Inferior parietal cortex (tissue), 1 donor: ENCODE measurements at regions not wholly inside any gene's neighbourhood (a gene's known extent, or its start where the extent isn't known, plus 50 kb on each side); places are given as distances from the start of the nearest gene placed in this dataset.

Experiments used
- DNase-seq: peaks from one replicate; pipeline ENCODE4 v3.0.0-alpha.2; 2016; ENCODE audit errors: extremely low spot score

- no peak for DNase-seq
Measured at GRCh38 chr10:3413937-3414666, 241.5 kb upstream of the PITRM1 start.

GRCh38 chr10:3412646-3413045, 240.1 kb upstream of the PITRM1 start:
- no peak for DNase-seq

GRCh38 chr10:3412071-3412582, 239.5 kb upstream of the PITRM1 start:
- no peak for DNase-seq

DNA sequence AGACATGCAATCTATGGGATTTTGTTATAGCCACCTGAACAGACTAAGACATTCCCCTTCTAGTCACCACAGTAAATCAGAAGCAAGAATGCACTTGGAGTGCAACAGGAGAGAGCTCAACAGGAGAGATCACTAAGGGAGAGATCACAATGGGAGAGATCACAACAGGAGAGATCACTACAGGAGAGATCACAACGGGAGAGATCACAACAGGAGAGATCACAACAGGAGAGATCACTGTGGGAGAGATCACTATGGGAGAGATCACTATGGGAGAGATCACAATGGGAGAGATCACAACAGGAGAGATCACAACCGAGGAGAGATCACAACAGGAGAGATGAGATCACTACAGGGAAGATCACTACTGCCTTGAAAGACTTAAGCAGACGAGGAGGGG, 238.5 kb upstream of the PITRM1 start:
- DNase-seq, result no peak

GRCh38 chr10:3409928-3410327, 237.3 kb upstream of the PITRM1 start:
- no peak for DNase-seq

DNA sequence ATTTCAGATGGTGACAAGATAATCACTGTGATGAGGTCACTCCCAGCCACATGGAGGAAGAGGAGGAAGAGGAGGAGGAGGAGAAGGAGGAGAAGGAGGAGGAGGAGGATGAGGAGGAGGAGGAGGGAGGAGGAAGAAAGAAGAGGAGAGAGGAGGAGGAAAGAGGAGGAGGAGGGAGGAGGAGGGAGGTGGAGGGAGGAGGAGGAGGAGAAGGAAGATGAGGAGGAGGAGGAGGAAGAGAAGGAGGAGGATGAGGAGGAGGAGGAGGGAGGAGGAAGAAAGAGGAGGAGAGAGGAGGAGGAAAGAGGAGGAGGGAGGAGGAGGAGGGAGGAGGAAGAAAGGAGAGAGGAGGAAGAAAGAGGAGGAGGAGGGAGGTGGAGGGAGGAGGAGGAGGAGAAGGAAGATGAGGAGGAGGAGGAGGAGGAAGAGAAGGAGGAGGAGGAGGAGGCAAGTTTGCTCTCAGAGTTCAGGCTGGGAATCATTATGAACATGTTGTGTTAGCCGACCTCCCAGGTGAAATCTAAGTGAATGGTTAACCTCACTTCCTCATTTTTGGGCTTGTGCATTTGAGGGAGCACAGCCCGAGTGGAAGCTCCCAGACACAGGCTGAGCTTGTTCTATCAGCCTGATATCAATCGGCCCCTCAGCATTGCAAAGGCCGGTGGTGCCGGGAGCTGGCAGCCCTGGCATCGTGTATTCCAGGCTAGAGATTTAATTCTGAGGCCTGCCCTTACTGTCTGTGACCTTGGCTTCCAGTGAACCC, 236.2 kb upstream of the PITRM1 start:
- no peak for DNase-seq

GRCh38 chr10:3407208-3407607, 234.6 kb upstream of the PITRM1 start:
- DNase-seq, result no peak

DNA sequence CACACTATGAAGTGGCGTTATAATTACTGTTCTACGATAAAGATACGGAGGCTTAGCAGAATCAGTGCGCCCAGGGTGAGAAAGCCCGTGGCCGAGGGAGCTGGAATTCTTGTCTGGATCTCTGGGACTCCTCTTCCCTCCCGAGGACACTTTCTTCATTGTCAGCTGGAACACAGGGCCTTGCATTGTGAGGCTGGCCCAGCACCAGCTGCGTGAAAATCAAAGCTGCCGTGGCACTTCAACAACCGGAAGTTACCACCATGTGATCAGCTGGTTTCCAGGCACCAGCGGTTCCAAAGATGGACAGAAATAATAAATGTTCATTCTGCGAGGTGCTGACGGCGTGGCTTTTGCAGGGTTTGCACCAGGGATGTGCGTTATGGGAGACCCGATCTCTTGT, 234.0 kb upstream of the PITRM1 start:
- peak; percentile 53 for DNase-seq

- DNase-seq, result no peak
Measured at GRCh38 chr10:3404381-3404780, 231.8 kb upstream of the PITRM1 start.

GRCh38 chr10:3402187-3402751, 229.7 kb upstream of the PITRM1 start:
- DNase-seq, result no peak

GRCh38 chr10:3401491-3401938, 228.9 kb upstream of the PITRM1 start:
- DNase-seq, result no peak

GRCh38 chr10:3400348-3400747, 227.8 kb upstream of the PITRM1 start:
- DNase-seq, result no peak

DNA sequence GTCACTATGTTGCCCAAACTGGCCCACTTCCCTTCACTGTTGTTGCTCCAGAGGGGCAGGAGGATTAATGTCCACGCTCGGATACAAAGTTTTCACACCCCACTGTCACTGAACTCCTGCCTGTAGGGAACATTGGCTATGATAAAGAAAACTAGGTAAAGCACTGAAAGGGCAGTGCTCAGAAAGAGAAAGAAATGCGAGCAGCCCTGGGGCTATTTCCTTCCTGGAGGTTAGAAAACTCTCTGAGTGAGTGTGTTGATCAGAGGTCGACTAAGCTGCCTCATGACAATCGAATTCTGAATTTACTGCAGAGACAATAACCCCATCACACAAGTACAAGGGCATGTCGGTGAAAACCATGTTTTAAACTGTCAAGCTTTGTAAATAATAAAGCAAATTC, 227.2 kb upstream of the PITRM1 start:
- no peak for DNase-seq

GRCh38 chr10:3398825-3399646, 226.5 kb upstream of the PITRM1 start:
- peak; percentile 47 for DNase-seq

- no peak for DNase-seq
Measured at GRCh38 chr10:3397846-3398245, 225.3 kb upstream of the PITRM1 start.

- no peak for DNase-seq
Measured at GRCh38 chr10:3397231-3397630, 224.6 kb upstream of the PITRM1 start.

DNA sequence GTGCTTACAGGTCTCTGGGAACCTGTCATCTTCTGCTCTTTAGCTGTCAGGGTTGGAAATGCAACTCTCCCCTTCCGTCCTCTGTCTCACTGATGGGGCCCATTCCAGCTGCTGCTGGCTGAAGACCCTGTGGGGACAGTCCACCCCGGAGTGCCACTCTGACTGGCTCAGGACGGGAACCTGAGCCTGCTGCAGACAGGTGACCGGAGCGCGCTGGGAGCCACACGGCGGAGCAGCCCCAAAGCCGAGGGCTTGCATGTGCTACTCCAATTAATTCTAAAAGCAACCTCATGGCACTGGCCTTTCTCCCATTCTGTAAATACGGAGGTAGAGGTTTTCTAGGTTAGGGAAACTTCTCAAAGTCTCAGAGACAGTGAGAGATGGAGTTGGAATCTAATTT, 223.5 kb upstream of the PITRM1 start:
- DNase-seq, result no peak

DNA sequence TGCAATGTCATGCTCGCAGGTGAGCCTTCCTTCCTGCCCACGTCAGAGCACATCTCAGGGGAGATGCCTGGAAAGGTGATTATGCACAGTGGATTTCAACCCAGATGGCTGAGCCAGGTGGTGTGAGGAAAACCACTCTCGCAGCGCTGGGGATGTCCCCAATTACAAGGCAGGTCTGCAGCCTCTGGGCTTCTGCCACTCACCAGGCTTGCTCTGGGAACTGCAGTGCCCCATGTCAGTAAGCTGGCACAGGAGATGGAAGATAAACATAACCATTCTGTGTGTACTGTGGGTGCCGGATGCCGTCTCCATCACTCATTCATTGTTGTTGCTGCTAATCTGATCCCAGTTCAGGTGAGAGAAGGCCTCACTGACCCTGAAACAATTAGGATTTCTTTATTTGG, 222.9 kb upstream of the PITRM1 start:
- DNase-seq, result no peak

- no peak for DNase-seq
Measured at GRCh38 chr10:3395041-3395440, 222.5 kb upstream of the PITRM1 start.

DNA sequence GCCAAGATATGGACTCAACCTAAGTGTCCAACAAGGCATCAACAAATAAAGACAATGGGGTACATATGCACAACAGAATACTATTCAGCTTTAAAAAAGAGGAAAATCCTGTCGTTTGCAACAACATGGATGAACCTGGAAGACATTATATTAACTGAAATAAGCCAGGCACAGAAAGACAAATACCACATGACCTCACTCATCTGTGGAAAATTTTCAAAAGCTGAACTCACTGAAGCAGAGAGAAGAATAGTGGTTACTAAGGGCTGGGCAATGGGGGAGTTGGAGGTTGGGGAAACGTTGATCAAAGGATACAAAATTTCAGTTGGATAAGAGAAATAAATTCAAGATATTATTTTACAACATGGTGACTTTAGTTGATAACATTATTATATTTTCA, 221.4 kb upstream of the PITRM1 start:
- DNase-seq, result no peak

- DNase-seq, result no peak
Measured at GRCh38 chr10:3391657-3392056, 219.1 kb upstream of the PITRM1 start.

GRCh38 chr10:3389130-3389529, 216.5 kb upstream of the PITRM1 start:
- peak; percentile 24 for DNase-seq
